SU-DHL-6 (cell line): ENCODE measurements at regions not wholly inside any gene's neighbourhood (a gene's known extent, or its start where the extent isn't known, plus 50 kb on each side); places are given as distances from the start of the nearest gene placed in this dataset.

Experiments
- H2AFZ ChIP-seq: fragments of 200-600 bp; sonication (generic); 2 replicates; pipeline ENCODE4 v1.6.1; 2014; ENCODE audit warnings: low read depth, mild to moderate bottlenecking, moderate library complexity, mixed read lengths, antibody characterized with exemption, low read length; ENCODE audit not compliant: severe bottlenecking
- H3F3A ChIP-seq: fragments of 200-600 bp; shearing (Covaris generic); 2 replicates; pipeline ENCODE4 v1.6.0; 2016; ENCODE audit warnings: antibody characterized with exemption, mild to moderate bottlenecking; ENCODE audit not compliant: insufficient read depth
- H3K27ac ChIP-seq: fragments of 200-600 bp; sonication (generic); 2 replicates; pipeline ENCODE4 v1.5.1; 2016; ENCODE audit warnings: low read depth, mild to moderate bottlenecking, low read length, moderate library complexity, mixed read lengths
- H3K27me3 ChIP-seq: fragments of 200-600 bp; sonication (generic), shearing (Covaris generic); 2 replicates; pipeline ENCODE4 v1.6.0; 2014; ENCODE audit warnings: mild to moderate bottlenecking, low read length
- H3K36me3 ChIP-seq: fragments of 200-600 bp; sonication (generic); 2 replicates; pipeline ENCODE4 v1.6.1; 2014; ENCODE audit warnings: mild to moderate bottlenecking, low read length, mixed read lengths
- H3K4me2 ChIP-seq: fragments of 300-600, 200-600 bp; shearing (Covaris generic), sonication (generic); 2 replicates; pipeline ENCODE4 v1.6.0; 2014; ENCODE audit warnings: low read length, low read depth, mild to moderate bottlenecking; ENCODE audit not compliant: poor library complexity, severe bottlenecking
- H3K4me3 ChIP-seq: fragments of 200-600 bp; sonication (generic); 2 replicates; pipeline ENCODE4 v1.5.1; 2014; ENCODE audit warnings: antibody characterized with exemption, low read length, mild to moderate bottlenecking, mixed read lengths; ENCODE audit not compliant: insufficient read depth, poor library complexity, severe bottlenecking
- H3K79me2 ChIP-seq: fragments of 200-600 bp; sonication (generic); 2 replicates; pipeline ENCODE4 v1.6.1; 2014; ENCODE audit warnings: mild to moderate bottlenecking, low read length, moderate library complexity; ENCODE audit not compliant: insufficient read depth
- H3K9ac ChIP-seq: fragments of 200-600 bp; sonication (generic); 2 replicates; pipeline ENCODE4 v1.7.0; 2014; ENCODE audit warnings: mild to moderate bottlenecking, low read length
- H3K9me2 ChIP-seq: fragments of 200-600 bp; sonication (generic); replicated peaks from 2 replicates; pipeline ENCODE4 v1.6.1; 2014; ENCODE audit warnings: low read length; ENCODE audit not compliant: insufficient read depth
- H3K9me3 ChIP-seq: fragments of 200-600 bp; sonication (generic); 2 replicates; pipeline ENCODE4 v1.6.1; 2014; ENCODE audit warnings: low read length, mixed read lengths; ENCODE audit not compliant: insufficient read depth
- H4K20me1 ChIP-seq: fragments of 200-600 bp; sonication (generic); 2 replicates; pipeline ENCODE4 v1.6.1; 2014; ENCODE audit warnings: low read depth, mild to moderate bottlenecking, antibody characterized with exemption, low read length, moderate library complexity, mixed read lengths
- EZH2phosphoT487 ChIP-seq: fragments of 200-600 bp; sonication (generic), shearing (Covaris generic); conservative IDR thresholded peaks from 2 replicates; pipeline ENCODE4 v1.6.1; 2018; ENCODE audit warnings: mild to moderate bottlenecking, antibody characterized with exemption, low read length, moderate library complexity, mixed read lengths
- TF ChIP-seq, protein P1 (sequence below): fragments of 200-600 bp; sonication (generic); IDR thresholded peaks from one replicate; pipeline ENCODE4 v1.5.1; 2017; ENCODE audit warnings: antibody characterized with exemption, mild to moderate bottlenecking, low read length, moderate library complexity; ENCODE audit not compliant: insufficient read depth, poor library complexity, severe bottlenecking

DNA sequence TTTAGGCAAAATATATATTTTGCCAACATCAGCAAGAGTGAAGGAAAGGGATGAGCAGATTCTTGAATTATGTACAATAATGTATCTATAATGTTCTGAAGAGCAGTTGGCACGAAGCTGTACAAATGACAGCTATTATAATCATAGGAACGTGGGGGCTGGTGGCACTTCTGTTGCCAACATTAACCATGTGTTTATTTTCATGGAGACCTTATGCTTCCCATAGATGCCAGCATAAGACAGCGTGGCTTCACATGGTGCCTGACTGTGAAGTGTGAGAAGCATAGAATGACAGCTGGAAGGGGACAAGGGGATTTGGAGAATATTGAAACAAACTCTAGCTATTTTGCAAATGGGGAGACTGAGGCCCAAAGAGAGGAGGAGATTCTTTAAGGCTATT, 52.6 kb upstream of the ATP10B start:
- no peaks in the 10 kb centered on the region for H3K79me2 ChIP-seq
- H3K36me3 ChIP-seq: no peaks in the 10 kb centered on the region
- H4K20me1 ChIP-seq: no peaks in the 10 kb centered on the region
- no peaks in the 10 kb centered on the region for H3K9me3 ChIP-seq
- H3K4me2 ChIP-seq: no peak overlapping the region
- H3K9me2 ChIP-seq: no peaks in the 10 kb centered on the region
- H3F3A ChIP-seq: no peaks in the 10 kb centered on the region
- no peaks in the 10 kb centered on the region for H3K27me3 ChIP-seq
- H3K4me3 ChIP-seq: no peak overlapping the region
- no peak overlapping the region for H3K27ac ChIP-seq
- TF ChIP-seq, protein P1, sequence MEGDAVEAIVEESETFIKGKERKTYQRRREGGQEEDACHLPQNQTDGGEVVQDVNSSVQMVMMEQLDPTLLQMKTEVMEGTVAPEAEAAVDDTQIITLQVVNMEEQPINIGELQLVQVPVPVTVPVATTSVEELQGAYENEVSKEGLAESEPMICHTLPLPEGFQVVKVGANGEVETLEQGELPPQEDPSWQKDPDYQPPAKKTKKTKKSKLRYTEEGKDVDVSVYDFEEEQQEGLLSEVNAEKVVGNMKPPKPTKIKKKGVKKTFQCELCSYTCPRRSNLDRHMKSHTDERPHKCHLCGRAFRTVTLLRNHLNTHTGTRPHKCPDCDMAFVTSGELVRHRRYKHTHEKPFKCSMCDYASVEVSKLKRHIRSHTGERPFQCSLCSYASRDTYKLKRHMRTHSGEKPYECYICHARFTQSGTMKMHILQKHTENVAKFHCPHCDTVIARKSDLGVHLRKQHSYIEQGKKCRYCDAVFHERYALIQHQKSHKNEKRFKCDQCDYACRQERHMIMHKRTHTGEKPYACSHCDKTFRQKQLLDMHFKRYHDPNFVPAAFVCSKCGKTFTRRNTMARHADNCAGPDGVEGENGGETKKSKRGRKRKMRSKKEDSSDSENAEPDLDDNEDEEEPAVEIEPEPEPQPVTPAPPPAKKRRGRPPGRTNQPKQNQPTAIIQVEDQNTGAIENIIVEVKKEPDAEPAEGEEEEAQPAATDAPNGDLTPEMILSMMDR: no peak
- TF ChIP-seq EZH2phosphoT487: no peak
- no peak overlapping the region for H3K9ac ChIP-seq
- H2AFZ ChIP-seq: no peak overlapping the region

DNA sequence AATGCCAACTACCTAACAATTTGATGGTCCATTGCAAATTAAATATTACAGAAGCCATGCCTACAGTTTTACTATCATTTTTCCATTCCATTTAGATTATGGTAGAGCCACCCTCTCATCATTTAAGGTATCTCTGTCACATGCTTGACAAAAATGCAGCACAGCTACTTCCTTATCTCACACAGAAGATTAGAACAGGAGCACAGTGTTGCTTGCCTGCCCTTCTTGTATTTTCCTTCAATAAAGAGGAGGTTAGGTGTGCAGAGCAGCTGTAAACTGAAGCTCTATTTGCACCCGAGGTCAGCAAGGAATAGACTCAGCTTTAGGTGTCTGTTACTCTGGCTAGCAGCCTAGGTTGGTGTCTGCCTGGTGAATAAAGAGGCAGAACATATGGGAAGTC, 51.5 kb upstream of the ATP10B start:
- Histone ChIP-seq H4K20me1 (no peaks in the 10 kb centered on the region), H3K9me2 (no peaks in the 10 kb centered on the region), H3K27ac (no peak overlapping the region), H3K9ac (no peak overlapping the region), H3K27me3 (no peaks in the 10 kb centered on the region), H3K9me3 (no peaks in the 10 kb centered on the region), H3K36me3 (no peaks in the 10 kb centered on the region), H3K4me2 (no peak overlapping the region), H3K79me2 (no peaks in the 10 kb centered on the region), H2AFZ (no peak overlapping the region), H3F3A (no peaks in the 10 kb centered on the region), H3K4me3 (no peak overlapping the region)
- TF ChIP-seq, protein P1: no peak
- TF ChIP-seq EZH2phosphoT487: no peak

DNA sequence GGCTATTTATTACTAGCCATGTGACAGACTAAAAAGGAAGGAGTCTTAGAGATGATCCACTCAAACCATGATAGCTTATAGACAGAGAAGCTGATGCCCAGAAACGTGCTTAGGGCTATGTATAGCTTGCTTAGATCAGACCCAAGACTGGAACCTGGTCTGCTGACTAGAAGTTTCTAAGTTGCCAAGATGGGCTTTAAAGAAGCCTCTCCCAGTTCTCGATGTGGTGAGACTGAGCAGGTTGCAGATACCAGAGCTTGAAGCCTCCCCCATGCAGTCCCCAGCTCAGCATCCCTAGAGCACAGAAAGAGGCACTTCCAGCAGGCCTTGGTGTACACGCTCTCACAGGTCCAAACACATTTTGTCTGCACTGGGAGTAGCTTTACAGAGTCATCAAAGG, 51.1 kb upstream of the ATP10B start:
- no peak overlapping the region for H3K4me3 ChIP-seq
- no peak overlapping the region for H3K27ac ChIP-seq
- no peaks in the 10 kb centered on the region for H3K9me2 ChIP-seq
- H2AFZ ChIP-seq: no peak overlapping the region
- no peaks in the 10 kb centered on the region for H3K79me2 ChIP-seq
- H3F3A ChIP-seq: no peaks in the 10 kb centered on the region
- H3K9ac ChIP-seq: no peak overlapping the region
- H4K20me1 ChIP-seq: no peaks in the 10 kb centered on the region
- no peaks in the 10 kb centered on the region for H3K9me3 ChIP-seq
- H3K27me3 ChIP-seq: no peaks in the 10 kb centered on the region
- no peak overlapping the region for H3K4me2 ChIP-seq
- H3K36me3 ChIP-seq: no peaks in the 10 kb centered on the region
- no peak for TF ChIP-seq EZH2phosphoT487
- TF ChIP-seq, protein P1: no peak
